Endometrial microvascular endothelial cells (primary cell): ENCODE measurements at regions not wholly inside any gene's neighbourhood (a gene's known extent, or its start where the extent isn't known, plus 50 kb on each side); places are given as distances from the start of the nearest gene placed in this dataset.

ENCODE experiments used
- in situ Hi-C: cut with HindIII; loops from 2 replicates; pipeline ENCODE4 v1.10.0; 2017; ENCODE audit warnings: low sequenced_read_pairs, low pct_unique_long_range_greater_than_20kb; ENCODE audit errors: inconsistent ontology term

DNA sequence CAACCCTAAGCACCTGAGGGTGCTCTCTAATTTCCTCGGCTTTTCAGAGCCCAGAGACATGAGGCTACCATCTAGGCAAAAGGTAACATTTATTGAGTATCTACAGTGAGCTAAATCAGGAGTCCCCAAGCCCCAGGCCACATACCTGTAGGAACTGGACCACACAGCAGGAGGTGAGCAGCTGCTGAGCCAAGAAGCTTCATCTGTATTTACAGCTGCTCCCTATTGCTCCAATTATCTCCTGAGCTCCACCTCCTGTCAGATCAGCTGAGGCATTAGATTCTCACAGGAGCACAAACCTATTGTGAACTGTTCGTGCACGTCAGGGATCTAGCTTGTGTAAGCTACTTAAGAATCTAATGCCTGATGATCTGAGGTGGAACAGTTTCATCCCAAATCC is 70.2 kb downstream of the RND3 start:
- in situ Hi-C loops: no loop called here

DNA sequence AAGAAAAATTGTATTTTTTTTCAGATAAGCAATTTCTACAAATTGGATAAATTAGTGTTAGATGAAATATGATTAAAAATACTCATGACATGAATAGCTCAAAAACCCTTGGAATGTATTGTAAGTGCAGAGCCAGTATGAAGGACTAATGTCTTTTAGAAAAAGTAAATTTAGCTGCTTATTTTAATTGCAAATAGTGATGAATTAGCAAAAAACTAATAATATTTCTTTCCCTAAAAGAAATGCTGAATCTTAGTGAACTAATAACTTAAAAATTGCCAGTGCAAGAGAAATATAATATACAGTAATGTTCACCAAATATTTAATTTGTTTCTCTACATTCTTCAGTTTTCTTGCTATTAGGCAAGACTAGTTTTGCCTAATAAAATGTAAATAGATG is 72.4 kb downstream of the RND3 start:
- in situ Hi-C loops: no loop called here

DNA sequence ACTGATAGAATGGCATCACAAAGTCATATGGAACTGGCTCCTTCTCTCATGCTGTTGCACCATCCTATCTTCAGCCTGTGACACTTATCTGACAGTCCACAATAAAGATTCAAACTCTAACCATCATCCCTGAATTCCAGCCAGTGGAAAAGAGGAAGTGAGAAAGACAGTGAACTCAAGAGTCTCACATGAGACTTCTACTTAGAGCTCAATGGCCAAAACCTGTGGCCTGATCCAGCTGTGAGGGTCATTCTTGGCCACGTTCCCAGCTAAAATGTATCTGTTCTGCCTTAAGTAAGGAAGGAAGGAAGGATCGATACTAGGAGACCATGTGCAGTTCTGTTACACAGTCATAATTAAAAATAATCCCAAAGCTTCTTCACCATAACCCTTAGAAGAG is 73.6 kb downstream of the RND3 start:
- in situ Hi-C loops: no loop called here

DNA sequence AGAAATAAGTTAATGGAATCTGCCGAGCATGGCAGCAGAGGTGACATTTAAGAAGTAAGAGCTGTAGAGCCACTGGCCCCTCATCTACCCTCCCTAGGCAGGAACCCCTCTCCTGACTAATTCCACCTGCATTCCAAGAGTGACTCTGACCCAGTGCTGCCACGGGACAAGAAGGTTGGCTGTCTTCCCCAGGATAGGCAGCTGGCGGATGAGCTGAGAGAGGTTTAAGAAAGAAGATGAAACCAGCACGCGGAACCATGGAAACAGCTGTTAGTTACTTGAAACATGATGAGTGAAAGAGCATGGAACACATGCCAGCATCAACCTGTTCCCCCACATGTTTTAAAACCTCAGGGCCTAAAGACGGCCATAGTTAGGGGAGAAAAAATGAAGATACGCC is 74.1 kb downstream of the RND3 start:
- in situ Hi-C loops: no loop called here

DNA sequence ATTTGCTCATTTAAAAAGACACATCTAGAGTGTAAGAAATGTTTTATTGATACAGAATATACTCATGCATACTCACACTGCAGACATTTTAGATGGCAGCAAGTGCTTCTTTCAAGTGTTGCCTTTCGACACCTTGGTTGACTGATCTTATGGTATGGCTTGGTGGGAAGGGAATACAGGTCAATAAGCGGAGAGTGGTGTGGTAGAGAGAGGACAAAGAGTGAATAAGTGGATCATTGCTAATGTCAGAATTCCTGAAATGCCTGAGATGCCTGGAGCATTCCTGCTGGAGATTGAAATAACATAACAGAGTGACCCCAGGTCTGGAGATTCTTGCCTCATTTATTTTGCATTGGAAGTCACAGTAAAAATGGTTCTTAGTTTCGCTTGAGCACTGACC is 76.7 kb downstream of the RND3 start:
- in situ Hi-C loops: no loop called here

DNA sequence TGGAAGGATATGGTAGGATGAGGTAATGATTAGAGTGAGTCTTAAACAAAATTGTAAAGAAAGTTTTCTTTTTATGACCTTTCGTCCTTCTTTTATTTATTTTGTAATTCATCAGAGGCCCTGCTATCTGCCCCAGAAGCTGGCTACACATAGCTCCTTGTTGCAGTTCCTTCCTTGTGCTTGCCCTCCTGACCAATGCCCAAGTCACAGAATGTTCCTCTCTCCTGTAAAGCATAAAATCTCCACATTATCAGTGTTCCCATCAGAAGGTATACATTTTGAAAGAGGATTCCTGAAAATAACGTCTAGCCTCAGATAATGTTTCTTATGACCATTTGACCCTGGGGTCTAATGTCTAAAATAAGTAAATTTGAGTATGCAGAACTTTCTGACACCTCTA is 78.3 kb downstream of the RND3 start:
- in situ Hi-C loops: no loop called here

DNA sequence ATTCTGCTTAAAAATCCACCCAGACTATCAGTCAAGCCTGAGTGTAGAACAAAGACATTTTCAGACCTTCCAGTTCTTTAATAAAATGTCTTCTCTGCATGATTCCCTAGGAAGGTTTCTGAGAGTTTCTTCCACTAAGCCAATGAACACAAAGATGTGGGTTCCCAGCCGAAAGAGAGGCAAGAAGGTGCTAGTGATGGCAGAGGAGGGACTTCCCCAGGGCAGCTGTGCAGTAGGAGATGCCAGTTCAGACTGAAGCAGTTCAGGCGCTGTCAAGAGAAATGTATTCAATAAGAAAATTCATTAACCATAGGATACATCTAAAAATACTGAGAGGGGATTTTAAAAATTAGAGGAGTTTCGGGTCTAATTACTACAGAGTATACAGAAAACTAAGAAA is 83.3 kb downstream of the RND3 start:
- in situ Hi-C loops: no loop called here

DNA sequence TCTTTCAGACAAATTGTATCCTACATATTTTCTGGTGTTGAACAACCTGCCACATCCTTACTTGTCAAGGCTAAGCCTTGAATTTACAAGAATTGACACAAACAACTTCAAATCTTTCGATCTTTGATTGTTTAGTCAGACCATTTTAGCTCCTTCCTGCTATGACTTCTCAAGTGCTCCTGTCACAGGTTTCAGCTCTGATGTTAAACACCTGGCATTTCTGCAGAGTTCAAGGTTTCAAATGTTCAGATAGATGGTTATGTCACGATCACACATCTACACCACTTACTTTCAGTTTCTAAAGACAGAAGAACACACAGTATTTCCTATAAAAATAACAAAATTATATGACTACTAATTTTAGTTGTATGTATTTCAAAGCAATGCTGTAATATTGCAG is 84.0 kb downstream of the RND3 start:
- in situ Hi-C loops: no loop called here

DNA sequence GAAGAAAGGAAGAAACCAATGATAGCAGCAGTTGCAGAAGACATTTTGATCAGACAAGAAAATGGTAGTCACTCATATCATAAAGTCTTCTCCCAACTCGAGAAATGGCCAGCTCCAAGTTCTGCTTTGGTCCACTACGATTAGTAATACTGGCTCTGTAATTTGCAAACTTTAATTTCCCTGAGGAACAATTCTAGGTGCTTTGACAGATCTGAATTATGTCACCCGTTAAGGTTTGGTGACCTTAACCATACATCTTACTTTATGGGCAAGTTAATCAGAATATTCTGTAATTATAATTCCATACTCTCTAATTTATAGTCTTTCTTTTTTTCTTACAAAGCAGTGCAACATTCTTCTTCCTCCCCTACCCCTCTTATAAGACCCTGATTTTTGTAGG is 84.5 kb downstream of the RND3 start:
- in situ Hi-C loops: no loop called here

DNA sequence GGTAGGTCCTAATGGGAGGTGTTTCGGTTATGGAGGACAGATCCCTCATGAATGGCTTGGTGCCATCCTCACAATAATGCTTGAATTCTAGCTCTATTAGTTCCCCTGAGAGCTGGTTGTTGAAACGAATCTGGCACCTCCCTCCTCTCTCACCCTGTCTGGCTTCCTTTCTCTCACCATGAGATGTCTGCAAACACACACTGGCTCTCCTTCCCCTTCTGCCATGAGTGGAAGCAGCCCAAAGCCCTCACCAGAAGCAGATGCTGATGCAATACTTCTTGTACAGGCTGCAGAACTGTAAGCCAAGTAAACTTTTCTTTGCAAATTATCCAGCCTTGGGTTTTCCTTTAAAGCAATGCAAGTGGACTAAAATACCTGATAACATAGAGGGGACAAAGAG is 86.6 kb downstream of the RND3 start:
- in situ Hi-C loops: no loop called here

DNA sequence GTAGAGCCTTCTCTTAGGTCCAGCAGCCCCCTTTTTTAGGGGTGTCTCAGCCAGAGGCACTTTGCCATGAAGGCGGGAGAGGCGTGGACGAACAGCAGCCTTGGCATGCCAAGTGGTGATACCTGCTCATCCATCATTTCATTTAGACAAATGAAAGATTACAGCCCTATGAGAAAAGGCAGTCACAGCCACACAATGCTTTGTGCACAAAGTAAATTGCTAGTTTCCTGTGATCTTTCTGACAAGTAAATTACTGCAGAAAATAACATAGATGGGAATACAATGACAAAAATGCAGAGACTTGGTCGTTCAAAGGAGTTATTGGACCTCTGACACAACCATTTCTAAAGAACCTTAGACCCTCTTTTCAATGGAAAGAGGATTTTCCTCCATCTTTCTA is 94.9 kb downstream of the RND3 start:
- in situ Hi-C loops: no loop called here

DNA sequence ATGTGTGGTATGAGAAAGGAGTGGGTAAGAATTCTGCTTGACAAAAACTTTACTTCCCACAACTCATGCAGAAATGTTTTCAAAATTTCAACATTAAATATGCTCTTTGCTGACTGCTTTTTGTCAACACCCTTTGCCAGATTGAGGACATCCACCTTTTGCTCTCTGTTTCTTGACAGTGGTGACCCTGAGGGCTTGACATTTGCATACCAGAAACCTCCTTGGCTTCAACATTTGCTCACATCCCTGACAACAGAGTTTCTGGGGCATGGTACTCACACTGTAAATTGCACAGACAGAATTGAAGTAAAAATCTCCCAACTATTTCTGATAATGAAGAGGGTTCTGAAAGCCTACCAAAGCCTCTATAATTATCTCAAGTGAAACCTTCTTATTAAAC is 95.7 kb downstream of the RND3 start:
- in situ Hi-C loops: no loop called here

DNA sequence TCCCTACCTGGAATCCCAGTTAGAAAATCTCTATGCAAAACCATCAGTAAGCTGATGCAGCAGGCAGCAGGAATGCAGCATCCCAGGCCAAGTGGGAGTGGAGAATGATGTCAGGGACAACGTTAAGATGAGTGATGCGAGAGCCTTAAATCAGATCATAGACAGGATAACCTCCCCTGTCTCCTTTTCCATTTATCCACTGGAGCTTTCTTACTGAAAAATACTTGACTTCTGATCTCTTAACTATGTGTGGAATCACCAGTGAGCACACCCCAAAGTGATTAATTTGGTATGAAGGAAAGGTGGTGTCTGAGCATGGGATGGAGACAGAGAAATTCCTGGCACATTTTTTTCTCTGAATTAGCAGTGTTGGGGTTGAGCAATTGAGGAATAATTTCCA is 98.0 kb downstream of the RND3 start:
- in situ Hi-C loops: no loop called here

DNA sequence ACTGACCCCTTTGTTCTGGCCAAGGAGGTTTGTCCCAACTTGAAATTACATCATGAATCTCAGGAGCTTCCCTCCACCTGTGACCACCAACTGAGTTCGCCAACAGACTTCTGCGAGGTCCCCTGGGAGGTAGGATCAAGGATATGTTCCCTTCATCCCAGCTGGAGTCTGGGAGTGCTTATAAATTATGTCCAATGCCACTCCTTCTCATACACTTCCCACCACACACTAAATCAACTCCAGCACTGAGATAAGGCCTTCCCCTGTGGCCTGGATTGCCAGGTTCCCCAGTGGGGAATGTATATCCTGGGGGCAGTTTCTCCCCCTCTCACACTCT is 99.2 kb downstream of the RND3 start:
- in situ Hi-C loops: no loop called here

DNA sequence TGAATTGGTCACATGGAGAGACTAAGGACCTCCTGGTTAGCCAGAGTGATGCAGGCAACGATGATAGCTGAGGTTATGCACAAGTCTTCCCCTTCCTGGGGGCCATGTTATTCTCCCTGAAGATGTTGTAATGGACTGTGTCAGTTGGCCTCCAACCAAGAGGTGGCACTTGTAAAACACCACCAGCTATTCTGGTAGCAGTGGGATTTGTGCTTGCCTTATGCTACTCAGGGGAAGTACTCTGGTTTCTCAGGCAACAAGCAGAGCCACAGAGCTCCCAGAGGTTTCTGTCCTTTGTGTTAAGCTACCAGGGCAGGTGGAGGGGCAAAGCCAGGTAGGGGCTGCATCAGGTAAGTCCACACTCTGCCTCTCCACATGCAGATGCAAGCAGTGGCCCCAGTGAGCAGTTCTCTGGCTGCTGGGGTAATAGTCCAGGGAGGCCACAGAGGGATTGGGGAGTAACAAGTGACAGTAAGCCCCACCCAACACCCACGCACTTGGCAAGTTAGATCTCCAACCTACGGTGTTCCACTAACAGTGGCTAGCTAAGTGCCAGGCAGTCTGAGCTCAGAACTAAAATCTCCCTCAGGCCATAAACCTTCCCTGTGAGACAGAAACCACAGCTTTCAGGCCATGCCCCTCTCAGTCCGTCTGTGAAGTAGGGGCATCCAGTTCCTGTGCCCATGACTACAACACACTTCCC is 99.7 kb downstream of the RND3 start:
- in situ Hi-C loops: no loop called here

DNA sequence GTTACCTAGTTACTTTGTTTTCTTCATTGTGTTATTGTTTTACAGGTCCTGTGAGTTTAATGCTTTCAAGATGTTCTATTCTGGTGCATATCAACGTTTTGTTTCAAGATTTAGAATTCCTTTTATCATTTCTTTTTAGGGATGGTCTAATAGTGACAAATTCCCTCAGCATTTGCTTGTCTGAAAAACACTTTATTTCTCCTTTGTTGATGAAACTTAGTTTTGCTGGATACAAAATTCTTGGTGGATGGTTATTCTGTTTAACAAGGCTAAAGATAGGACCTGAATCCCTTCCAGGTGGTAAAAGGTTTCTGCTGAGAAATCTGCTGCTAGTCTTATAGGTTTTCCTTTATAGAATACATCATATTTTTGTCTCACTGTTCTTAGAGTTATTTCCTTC is 102.3 kb downstream of the RND3 start:
- in situ Hi-C loops: no loop called here

DNA sequence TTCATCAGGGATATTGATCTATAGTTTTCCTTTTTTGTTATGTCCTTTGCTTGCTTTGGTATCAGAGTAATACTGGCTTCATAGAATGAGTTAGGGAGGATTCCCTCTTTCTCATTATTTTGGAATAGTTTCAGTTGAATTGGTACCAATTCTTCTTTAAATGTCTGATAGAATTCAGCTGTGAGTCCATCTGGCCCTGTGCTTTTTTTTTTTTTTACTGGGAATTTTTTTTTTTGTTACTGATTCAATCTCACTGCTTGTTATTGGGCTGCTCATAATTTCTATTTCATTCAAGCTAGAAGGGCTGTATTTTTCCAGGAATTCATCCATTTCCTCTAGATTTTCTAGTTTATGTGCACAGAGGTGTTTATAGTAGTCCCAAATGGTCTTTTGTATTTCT is 103.9 kb downstream of the RND3 start:
- in situ Hi-C loops: no loop called here

DNA sequence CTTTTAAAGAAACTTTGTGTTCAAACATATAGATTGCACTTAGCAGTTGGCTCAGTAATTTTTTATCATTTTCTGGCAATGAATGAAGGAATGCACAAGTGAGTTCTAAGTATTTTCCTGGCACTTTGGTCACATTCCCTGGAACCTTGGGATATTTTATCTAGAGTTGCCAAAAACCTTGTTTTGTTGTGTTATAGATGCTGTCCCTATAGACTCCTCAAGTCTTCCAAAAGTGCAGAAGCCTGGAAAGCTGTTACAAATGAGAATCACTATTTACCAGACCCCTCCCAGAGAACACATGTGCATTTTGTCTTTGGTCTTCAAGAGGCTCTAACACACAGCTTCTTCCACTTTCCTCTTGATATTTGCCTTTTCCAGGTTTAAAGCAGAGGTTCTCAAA is 108.3 kb downstream of the RND3 start:
- in situ Hi-C loops: no loop called here

DNA sequence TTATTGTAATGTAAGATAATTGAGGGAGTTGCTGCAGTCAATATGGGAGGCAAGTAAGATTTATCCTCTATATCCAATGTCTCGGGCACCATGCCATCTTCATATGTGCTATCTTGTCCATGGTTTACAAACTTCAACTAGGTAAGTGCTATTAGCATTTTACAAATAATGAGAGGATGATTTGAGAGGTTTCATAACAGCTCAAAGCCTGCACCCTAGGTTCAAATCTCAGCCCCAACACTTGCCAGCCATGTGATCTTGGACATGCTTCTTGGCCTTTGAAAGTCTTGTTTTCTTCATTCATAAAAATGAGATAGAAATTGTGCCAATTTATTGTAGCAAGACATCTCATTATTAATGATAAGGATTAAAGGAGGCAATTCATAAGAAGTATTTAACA is 108.8 kb downstream of the RND3 start:
- in situ Hi-C loops: no loop called here

DNA sequence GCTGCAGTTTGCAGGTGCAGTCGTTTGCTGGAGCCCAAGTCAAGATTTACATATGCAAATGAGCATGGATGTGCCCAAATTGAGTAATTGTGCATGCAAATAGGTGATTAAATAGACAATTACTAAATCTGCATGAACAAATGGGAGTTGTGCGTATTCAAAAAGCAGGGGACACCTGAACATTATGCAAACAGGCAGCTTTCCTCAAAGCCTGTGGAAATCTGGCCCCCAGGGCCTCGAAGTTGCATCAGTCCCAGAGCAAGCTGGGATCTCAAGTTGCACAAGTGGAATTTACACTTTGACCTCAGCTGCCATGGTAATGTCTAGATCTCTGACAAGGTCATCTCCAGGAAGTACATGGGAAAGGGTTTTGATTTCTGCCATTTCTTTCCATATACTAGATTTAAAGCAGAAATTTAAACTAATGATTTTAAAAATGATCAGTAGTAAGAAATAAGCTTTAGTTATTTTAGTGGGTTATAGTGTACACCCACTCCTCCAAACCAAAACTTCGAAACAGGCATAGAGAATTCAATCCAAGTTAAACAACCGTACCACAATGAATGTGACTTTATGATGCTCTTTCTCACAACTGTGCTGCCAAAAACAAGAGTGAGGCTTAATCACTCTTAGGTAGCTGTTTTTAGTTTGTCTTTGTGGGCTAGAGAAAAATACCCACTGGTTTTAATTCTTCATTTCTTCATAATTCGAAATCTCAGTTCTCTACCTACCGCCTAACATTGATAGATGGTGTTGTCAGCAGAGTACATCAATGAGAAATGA is 110.7 kb downstream of the RND3 start:
- in situ Hi-C loops: no loop called here

DNA sequence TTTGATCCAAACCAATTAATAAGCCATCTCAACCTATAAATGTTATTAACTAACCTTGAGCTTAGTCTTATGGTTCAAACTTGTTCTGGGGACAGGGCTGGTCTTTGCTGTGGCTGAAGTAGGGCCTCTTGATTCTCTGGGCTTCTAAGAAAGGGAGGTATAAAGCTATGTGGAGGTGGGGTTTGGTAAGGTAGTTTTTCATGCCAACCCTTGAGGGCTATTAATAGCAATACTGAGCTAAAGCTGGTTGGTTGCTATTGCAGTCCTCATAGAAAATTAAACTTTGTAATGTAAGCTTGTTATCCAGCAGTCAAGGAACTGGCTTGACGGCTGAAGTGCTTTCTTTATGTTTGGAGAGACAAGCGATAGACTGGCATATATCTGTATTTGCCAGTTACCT is 112.1 kb downstream of the RND3 start:
- in situ Hi-C loops: no loop called here
